ENCODE measurements at regions not wholly inside any gene's neighbourhood (a gene's known extent, or its start where the extent isn't known, plus 50 kb on each side); places are given as distances from the start of the nearest gene placed in this dataset.

- DNase-seq = no peak
These were observed 72.0 kb downstream of the ALX1 start for GRCh38 chr12:85352016-85352415.

- DNase-seq = no peak
These were observed 76.8 kb downstream of the ALX1 start for GRCh38 chr12:85356596-85357385.

DNA sequence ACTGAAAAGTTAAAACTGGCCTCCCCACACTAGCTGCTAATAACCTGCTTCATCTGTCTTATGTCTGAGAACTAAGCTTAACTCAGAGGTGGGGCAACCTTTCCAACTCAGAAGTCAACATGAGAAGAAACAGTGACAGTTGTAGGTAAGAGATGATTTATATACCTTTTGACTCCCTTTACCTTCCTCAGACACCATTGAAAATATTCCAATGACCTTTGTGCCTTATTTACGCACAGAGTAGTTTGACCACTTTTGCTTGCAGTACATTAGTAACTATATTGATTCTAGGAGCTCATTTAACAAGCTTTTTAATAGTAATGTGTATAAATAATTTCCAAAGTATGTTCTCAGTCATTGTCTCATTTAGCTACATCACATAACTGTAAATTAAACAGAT is 77.6 kb downstream of the ALX1 start:
- no peak for DNase-seq

GRCh38 chr12:85358715-85359114 is 78.7 kb downstream of the ALX1 start:
- no peak for DNase-seq

DNA sequence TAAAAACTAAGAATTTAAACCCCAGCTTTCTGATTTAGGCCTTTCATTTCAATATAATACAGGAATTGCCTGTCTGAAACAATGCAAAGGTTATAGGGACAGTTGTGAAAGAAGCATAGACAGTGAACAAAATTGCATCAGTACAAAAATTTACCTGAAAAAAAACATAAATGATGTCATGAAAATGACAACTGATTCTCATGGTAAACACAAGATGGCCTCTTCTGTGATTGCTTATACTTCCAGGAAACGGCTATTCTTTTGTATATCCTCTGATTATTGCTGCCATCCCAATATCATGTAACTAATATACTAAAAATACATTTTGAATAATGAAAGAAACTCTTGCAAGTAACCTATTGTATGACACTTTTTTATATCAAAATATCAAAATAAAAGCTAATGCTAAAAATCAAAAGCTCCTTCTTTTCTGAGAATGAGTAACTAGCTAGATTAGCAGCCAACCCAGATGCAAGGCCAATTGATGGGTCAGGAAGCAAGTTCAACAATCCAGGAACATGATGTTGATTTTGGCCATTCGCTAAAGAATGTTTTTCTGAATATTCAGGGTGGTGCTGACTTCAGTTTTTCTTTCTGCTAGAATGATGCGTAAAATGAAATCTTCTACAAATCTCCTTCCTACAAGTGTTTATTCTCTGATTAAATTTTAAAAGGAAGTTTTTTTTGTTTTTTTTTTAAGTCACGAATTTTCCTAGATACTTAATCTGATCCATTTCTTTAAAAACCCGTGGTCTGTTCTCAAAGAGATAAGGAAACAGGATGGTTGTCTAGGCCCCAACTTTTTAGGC is 83.6 kb downstream of the ALX1 start:
- no peak for DNase-seq

DNA sequence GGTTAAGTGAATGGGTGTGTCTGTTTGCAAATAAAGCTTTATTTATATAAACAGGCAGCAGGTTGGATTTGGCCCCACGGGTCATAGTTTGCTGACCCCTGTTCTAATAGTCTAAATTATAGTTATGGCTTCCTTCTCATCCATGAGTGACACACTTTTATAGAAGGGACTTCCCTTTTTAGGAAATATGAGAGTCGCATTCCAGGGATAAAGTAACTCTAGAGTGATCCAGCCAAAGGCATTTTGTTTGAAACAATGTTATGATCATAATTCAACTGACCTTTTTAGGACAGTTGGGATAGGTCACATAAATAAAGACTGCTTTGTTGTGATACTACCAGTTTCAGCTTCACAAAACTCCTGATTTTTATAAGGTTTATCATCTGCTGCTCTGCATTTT is 87.9 kb downstream of the ALX1 start:
- no peak for DNase-seq

- no peak for DNase-seq
These were observed 89.5 kb downstream of the ALX1 start for GRCh38 chr12:85369365-85370154.

- no peak for DNase-seq
These were observed 93.0 kb downstream of the ALX1 start for GRCh38 chr12:85373045-85373444.

DNA sequence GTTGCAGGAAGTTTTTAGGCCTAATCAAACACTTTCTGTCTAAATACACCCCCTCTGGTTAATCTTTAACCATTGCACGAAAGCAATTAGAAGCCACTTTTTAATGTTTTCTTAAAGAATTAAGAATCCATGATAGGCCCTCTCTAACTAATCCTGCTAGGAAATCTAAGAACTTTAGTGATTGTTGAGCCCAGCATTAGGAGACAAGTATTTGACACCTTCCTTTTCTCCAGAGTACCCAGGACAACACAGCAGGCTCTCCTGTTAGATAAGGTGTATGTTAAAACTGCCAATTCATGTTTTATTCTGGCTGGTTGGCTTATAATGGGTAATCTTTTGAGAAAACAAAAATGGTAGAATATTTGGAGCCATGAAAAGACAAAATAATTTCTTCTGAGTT is 95.0 kb downstream of the ALX1 start:
- no peak for DNase-seq

DNA sequence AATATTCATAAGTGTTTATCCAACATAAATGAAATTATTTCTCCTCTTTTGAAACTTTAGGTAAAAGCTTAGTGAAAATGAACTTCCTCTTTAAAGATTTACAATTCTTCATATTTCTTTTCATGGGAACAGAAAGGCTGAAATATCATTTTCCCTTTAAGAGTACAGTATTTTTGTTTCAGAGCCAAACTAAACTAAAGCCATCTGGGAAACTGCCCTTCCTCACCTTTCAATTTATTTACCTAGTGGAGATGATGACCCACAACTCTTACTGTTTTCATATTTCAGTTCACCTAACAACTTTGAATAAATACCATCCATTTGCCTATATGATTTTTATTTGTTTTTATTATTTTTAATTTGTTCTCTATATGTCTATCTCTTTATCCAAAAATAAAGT is 105.4 kb downstream of the ALX1 start:
- DNase-seq = no peak

DNA sequence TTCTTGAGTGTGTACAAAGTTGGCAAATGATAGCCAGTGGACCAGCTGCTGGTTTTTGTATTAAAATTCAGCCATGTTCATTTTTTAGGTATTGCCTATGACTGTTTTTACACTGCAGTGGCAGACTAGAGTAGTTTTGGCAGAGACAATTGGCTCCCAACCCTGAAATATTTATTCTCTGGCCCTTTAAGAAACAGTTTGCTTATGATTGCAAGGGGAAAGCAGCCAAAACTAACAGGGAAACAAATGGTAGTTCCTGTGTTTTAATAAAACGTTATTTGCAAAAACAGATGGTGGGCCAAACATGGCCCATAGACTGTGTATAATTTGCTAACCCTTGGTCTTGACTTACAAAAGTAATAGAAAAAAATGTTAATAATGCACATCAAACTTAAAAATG is 110.2 kb downstream of the ALX1 start:
- DNase-seq = no peak

- DNase-seq = no peak
These were observed 112.5 kb downstream of the ALX1 start for GRCh38 chr12:85392508-85392907.

- no peak for DNase-seq
These were observed 113.6 kb downstream of the ALX1 start for GRCh38 chr12:85393606-85394005.

DNA sequence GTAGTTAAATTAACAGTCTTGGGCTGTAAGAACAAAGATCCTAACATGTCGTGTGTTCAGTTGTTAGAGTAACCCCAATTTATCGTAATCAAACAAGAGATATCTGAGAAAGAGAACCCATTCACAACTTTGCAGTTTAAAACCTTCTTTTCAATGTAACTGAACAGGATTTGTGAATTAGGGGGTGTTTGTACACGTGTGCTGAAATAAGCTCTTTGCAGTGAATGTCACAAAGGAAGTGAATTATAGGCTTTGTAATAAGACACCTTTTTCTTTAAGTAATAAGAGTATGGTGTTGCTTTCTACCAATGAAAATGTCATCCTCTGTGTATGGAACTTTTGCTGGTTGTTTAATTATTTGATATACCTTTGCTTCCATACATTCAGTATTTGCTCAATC is 114.0 kb downstream of the ALX1 start:
- no peak for DNase-seq

DNA sequence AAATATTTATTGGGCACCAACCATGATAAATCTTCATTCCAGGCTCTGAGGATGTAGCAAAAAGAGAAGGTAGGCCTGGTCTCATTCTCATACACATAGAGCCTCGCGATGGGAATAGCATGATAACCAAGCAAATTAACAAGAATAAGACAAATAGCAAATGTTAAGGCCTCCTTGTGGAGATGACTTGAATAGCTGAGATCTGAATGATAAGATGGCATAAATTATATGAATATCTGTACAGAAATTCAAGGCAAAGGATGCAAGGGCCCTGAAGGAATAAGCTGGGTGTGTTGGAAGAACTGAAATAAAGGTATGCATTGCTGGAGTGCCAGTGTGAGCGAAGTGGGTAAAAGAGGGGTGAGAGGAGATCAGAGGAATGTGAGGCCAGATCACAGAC is 114.8 kb downstream of the ALX1 start:
- no peak for DNase-seq

DNA sequence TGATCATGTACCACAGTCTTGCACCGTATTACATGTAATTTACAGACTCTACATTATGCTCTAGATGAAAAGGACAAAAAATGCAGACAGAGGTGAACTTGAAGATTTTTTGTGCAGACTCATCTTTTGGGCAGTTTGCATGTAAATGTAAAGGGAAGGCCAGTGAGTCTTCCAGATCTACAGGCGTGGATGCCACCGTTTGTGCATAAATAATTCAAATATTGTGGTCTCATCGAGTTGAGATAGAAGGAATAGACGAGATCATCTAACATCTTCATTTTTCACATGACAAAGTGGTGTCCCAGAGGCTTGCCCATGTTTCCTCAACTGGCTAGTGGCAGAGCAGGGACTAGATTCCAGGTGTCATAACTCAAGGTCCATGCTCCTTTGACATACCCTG is 125.2 kb downstream of the ALX1 start:
- no peak for DNase-seq

DNA sequence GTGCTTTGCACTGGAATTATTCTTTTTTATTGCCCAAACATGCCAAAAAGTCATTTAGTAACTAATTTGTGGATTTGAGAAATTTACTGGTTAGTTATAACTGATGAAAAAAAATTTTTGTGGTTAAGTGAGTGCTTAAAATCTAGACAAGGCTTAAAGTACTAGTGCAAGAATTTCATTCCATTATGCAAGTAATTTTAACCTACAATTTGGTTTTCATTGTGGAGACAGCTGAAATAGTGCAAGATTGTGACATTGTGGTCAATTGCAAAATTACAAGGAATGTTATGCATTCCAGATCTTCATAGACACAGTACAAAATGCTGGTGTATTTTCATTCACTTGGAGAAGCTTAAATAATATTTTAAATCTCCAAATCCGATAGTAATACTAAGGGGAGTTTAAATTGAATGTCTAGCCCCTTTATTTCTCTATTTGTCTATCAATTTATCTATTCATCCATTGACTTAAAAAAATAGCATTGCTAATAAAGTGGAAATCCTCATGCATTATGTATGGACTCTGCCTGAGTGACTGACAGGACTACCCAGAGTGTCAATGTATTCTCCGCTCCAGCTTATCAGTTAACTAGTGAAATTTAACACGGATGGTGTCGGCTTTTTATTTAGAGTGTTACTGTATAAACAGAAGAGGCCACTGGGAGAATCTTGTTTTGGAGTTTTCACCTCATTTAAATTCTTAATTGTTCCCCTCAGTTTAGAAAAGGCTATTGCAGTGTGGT is 125.9 kb downstream of the ALX1 start:
- no peak for DNase-seq

DNA sequence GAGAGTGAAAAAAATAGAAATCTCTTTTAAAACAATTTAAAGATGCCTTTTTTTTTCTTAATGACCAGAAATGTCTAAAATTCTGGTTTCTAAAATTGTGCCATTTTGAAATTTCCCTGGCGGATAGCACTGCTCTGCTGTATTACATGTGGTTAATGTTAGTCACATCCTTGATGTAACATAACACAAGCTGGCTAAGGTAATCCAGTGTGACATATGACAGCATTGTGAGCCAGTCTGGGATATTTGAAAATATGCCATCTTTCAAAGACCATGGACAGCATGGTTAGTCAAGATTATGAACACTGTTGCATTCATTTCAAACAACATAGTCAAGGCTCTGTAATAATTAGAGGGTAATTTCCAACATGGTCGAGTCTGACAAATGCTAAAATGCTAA is 133.2 kb downstream of the ALX1 start:
- no peak for DNase-seq

DNA sequence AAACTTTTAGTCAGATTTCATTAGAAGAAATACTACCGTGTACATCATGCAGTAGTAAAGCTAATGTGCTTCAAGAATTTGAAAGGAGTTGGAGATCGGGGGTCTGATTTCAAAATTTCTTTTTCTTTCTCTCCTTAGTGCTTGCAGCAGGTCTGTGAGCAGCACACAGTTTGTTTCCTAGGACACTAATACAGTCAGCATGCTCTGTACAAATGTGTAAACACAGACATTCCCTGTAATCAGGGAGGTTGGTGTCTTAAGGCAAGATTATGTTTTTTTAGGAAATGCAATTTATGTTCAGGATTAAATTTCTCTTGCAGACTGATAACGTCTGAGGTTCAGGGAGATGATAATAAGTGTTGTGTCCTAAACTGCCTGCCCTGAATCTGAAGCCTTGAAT is 142.7 kb downstream of the ALX1 start:
- DNase-seq = no peak

DNA sequence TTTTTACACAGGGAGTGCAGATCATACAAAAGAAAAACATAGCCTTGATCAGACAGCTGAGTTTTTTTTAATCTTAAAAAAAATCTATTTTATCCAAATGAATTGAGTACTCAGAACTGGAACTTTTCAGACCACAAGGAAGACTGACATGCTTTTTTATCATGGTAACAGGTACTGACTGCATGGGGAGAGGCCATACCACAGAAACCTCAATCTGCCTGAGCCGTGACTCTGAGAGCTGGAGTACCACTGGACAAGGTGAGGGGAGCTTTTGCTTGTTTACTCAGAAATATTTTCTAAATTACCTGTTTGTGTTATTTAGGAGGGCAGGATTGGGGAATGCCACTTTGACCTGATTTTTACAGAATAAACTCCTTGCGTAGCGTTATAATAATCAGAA is 143.9 kb downstream of the ALX1 start:
- DNase-seq = no peak

DNA sequence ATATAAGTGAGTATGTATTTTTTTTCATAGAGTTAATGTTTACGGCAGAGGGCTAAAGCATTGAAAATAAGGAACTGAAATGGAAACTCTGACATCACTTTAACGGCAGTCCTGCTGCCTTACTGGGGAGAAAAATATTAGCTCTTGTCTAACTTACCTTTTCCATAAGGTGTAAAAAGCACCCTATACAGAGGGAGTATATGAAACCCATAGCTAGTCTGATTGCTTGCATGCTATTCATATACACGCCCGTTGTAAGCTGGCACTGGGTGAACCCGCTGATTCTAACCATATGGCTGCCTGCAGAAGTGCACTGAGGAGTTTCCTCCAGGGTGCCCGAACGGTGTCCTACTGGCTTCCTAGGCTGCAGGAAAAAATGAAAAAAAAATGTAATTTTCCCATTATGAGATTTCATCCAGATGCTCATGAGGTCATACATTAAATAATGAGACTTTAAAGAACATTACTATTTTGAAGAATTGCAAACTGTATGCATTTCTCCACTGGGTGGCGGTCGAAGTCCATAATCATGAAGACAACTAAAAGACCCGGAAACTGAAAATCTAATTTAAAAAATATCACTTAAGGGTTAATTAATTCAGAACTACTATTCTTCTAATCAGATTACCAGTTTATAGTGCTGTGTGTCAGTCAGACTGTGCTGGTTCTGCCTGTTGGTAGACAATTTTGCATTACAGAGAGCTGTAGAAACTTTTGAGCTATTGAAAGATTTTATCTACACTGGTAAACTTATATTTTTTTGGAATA is 144.7 kb downstream of the ALX1 start:
- no peak for DNase-seq

- no peak for DNase-seq
These were observed 145.3 kb downstream of the ALX1 start for GRCh38 chr12:85425349-85425612.

All from occipital lobe (tissue), 1 donor.